ENCODE measurements at regions not wholly inside any gene's neighbourhood (a gene's known extent, or its start where the extent isn't known, plus 50 kb on each side); places are given as distances from the start of the nearest gene placed in this dataset.

GRCh38 chr6:98747273-98747672 is 87.1 kb upstream of the POU3F2 start:
- intact Hi-C loops (cut with DNase I): no loop called here
- DNase-seq: no peak

- intact Hi-C loops (cut with DNase I): no loop called here
Measured at GRCh38 chr6:98747960-98748359, 86.4 kb upstream of the POU3F2 start.

GRCh38 chr6:98759459-98759858 is 74.9 kb upstream of the POU3F2 start:
- no peak for DNase-seq
- intact Hi-C loops (cut with DNase I): no loop called here

More at GRCh38 chr6:98747960-98748359, 86.4 kb upstream of the POU3F2 start:
- no peak for DNase-seq

GRCh38 chr6:98764373-98764911 is 69.9 kb upstream of the POU3F2 start:
- DNase-seq: no peak
- intact Hi-C loops (cut with DNase I): loop anchor here (10.0 kb wide), 1 partner anchor 60 kb away; no protein-coding TSS in a partner anchor

GRCh38 chr6:98769546-98769945 is 64.8 kb upstream of the POU3F2 start:
- DNase-seq: peak in 4 of 10 donors; percentile 5 to 79 (median 18)
- intact Hi-C loops (cut with DNase I): loop anchor here (10.0 kb wide), 1 partner anchor 55 kb away; no protein-coding TSS in a partner anchor

- no peak for DNase-seq
- intact Hi-C loops (cut with DNase I): no loop called here
Measured at GRCh38 chr6:98775205-98775604, 59.2 kb upstream of the POU3F2 start.

- no peak for DNase-seq
- intact Hi-C loops (cut with DNase I): no loop called here
Measured at GRCh38 chr6:98777762-98778161, 56.6 kb upstream of the POU3F2 start.

- intact Hi-C loops (cut with DNase I): no loop called here
- no peak for DNase-seq
Measured at GRCh38 chr6:98779618-98780017, 54.8 kb upstream of the POU3F2 start.

GRCh38 chr6:98782772-98783171 is 51.6 kb upstream of the POU3F2 start:
- DNase-seq: no peak
- intact Hi-C loops (cut with DNase I): no loop called here

- no peak for DNase-seq
- intact Hi-C loops (cut with DNase I): no loop called here
Measured at GRCh38 chr6:98783578-98783977, 50.8 kb upstream of the POU3F2 start.
